Thoracic aorta (tissue), 2 donors: ENCODE measurements at regions not wholly inside any gene's neighbourhood (a gene's known extent, or its start where the extent isn't known, plus 50 kb on each side); places are given as distances from the start of the nearest gene placed in this dataset.

Experiments used
- ATAC-seq: fragments of 150-250 bp; one replicate; pipeline ENCODE4 v1.8.0; 2017; ENCODE audit warnings: low read depth; ENCODE audit not compliant: insufficient number of reproducible peaks, low FRiP score
- DNase-seq: peaks from one replicate; pipeline ENCODE4 v3.0.0-alpha.2; 2020; ENCODE audit warnings: low spot score
- H3K27ac ChIP-seq, 2 donors: fragments of 200-600 bp; sonication (generic); 1 replicate in 1 of 2; 2 replicates in 1 of 2; pipeline ENCODE4 v1.5.1; 2016; ENCODE audit warnings: mild to moderate bottlenecking in 2 of 2, moderate library complexity in 2 of 2
- H3K27me3 ChIP-seq: fragments of 200-600 bp; sonication (generic); replicated peaks from 2 replicates; pipeline ENCODE4 v1.6.0; 2016; ENCODE audit warnings: mild to moderate bottlenecking; ENCODE audit not compliant: insufficient read depth
- H3K36me3 ChIP-seq: fragments of 200-600 bp; sonication (generic); one replicate; pipeline ENCODE4 v1.5.1; 2016
- H3K4me1 ChIP-seq, 2 donors: fragments of 200-600 bp; sonication (generic); 1 replicate in 1 of 2; 2 replicates in 1 of 2; pipeline versions ENCODE4 v1.5.1 to v1.6.0; 2016; ENCODE audit warnings: low read depth in 2 of 2, mild to moderate bottlenecking in 1 of 2; ENCODE audit not compliant: control insufficient read depth in 1 of 2
- H3K4me3 ChIP-seq: fragments of 200-600 bp; sonication (generic); 2 replicates; pipeline ENCODE4 v1.5.1; 2016; ENCODE audit warnings: mild to moderate bottlenecking
- H3K9me3 ChIP-seq: fragments of 200-600 bp; sonication (generic); 2 replicates; pipeline ENCODE4 v1.5.1; 2016
- TF ChIP-seq, protein P1 (sequence below): fragments of 200-600 bp; sonication (generic); IDR thresholded peaks from one replicate; pipeline ENCODE4 v1.5.1; 2019; ENCODE audit warnings: antibody characterized with exemption

DNA sequence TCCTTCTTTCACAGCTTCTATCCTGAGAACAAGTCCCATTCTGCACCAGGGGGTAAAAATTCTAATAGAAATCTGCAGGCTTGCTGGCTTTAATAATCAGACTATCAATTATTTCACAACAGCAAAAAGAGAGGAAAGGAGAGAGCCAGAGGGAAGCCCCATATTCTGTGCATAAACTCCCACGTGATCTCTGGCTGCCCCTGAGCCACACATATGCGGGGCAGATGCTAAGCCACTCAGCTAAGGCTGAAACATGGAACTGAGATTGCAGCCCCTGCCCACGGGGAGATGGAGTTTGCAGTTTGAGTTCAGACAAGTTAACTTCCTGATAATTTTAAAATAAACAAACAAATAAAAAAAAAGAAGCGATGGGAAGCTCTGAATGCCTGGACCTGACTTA, 254.4 kb upstream of the CCDC196 start:
- TF ChIP-seq, protein P1, sequence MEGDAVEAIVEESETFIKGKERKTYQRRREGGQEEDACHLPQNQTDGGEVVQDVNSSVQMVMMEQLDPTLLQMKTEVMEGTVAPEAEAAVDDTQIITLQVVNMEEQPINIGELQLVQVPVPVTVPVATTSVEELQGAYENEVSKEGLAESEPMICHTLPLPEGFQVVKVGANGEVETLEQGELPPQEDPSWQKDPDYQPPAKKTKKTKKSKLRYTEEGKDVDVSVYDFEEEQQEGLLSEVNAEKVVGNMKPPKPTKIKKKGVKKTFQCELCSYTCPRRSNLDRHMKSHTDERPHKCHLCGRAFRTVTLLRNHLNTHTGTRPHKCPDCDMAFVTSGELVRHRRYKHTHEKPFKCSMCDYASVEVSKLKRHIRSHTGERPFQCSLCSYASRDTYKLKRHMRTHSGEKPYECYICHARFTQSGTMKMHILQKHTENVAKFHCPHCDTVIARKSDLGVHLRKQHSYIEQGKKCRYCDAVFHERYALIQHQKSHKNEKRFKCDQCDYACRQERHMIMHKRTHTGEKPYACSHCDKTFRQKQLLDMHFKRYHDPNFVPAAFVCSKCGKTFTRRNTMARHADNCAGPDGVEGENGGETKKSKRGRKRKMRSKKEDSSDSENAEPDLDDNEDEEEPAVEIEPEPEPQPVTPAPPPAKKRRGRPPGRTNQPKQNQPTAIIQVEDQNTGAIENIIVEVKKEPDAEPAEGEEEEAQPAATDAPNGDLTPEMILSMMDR, result no peak
- no peaks in the 10 kb centered on the region for H3K36me3 ChIP-seq
- no peaks in the 10 kb centered on the region for H3K27me3 ChIP-seq
- H3K4me3 ChIP-seq, result no peak overlapping the region
- H3K4me1 ChIP-seq, result no peaks in the 10 kb centered on the region
- ATAC-seq (no peak), DNase-seq (no peak)
- no peaks in the 10 kb centered on the region for H3K9me3 ChIP-seq
- no peak overlapping the region for H3K27ac ChIP-seq

DNA sequence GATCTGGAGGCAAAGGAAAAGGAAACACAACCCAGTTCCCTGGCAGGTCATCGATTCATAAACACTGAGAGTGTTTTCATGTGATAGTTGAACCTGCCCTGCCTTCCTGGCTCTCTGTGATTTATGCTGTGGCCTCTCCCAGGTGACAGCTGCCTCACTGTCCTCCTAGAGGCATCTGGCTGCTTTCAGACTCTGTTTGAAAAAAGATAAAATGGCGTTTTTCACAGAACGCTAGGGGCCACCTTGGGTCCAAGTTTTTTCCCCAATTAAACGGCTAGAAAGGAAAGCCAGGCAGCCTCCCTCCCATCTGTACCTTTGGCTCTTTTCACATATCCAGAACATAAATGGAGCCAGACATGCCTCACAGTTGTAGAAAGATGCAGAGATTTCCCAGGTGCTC, 252.6 kb upstream of the CCDC196 start:
- no peak for DNase-seq
- no peak for ATAC-seq
- Histone ChIP-seq H3K9me3 (no peaks in the 10 kb centered on the region), H3K4me1 (no peaks in the 10 kb centered on the region), H3K4me3 (no peak overlapping the region), H3K36me3 (no peaks in the 10 kb centered on the region), H3K27ac (no peak overlapping the region), H3K27me3 (no peaks in the 10 kb centered on the region)
- TF ChIP-seq, protein P1, result no peak

- Histone ChIP-seq H3K36me3 (no peaks in the 10 kb centered on the region), H3K4me1 (no peaks in the 10 kb centered on the region), H3K9me3 (no peaks in the 10 kb centered on the region), H3K4me3 (no peak overlapping the region), H3K27me3 (no peaks in the 10 kb centered on the region), H3K27ac (no peak overlapping the region)
- DNase-seq (no peak), ATAC-seq (no peak)
- TF ChIP-seq, protein P1, result no peak
These were observed 251.8 kb upstream of the CCDC196 start for GRCh38 chr14:66234411-66234810.

- DNase-seq, result no peak
These were observed 248.4 kb upstream of the CCDC196 start for GRCh38 chr14:66237741-66238140.

GRCh38 chr14:66238969-66239368, 247.2 kb upstream of the CCDC196 start:
- ATAC-seq (no peak), DNase-seq (no peak)
- Histone ChIP-seq H3K4me3 (no peak overlapping the region), H3K4me1 (no peaks in the 10 kb centered on the region), H3K27ac (no peak overlapping the region), H3K36me3 (no peaks in the 10 kb centered on the region), H3K9me3 (no peaks in the 10 kb centered on the region), H3K27me3 (no peaks in the 10 kb centered on the region)
- TF ChIP-seq, protein P1, result no peak

More at GRCh38 chr14:66237741-66238140, 248.4 kb upstream of the CCDC196 start:
- no peak for ATAC-seq
- TF ChIP-seq, protein P1, result no peak
- H3K4me3 ChIP-seq, result no peak overlapping the region
- no peaks in the 10 kb centered on the region for H3K36me3 ChIP-seq
- no peak overlapping the region for H3K27ac ChIP-seq
- no peaks in the 10 kb centered on the region for H3K27me3 ChIP-seq
- H3K9me3 ChIP-seq, result no peaks in the 10 kb centered on the region
- H3K4me1 ChIP-seq, result no peaks in the 10 kb centered on the region
